ENCODE measurements at regions not wholly inside any gene's neighbourhood (a gene's known extent, or its start where the extent isn't known, plus 50 kb on each side); places are given as distances from the start of the nearest gene placed in this dataset.

DNA sequence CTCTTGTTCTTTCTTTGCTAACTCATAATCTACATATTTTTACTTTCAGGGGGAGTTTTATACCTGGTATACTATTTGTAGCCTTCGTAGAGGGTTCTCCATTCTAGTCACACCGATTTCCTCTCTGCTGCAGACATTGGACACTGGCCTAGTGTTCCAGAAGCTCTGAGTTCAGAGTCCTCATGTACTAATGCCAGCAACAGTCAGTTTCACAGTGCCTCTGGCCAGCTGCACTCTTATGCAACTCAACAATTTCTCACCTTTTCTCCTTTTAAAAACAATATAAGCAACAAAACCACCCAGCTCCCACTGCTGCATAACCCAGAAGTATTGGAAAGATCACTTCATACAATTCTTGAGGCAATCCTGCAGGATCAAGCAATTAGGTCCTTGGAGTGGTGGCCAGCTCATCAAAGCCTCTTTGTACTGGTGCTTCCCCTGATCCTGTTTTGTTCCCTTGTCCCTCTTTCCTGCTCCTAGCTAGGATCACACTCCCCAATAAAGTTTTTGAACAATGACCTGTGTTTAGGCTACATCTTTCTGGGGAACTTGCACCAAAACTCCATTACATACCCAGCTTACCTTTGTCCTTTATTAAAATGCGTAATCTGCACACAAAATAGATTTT is 98.1 kb upstream of the TUT7 start:
- Histone ChIP-seq H3K9me3 (no peaks in the 10 kb centered on the region), H3K36me3 (no peaks in the 10 kb centered on the region), H3K4me1 (no peaks in the 10 kb centered on the region), H3K27me3 (no peaks in the 10 kb centered on the region), H3K4me3 (no peak overlapping the region), H3K27ac (no peak overlapping the region)
- ATAC-seq (ENCODE audit: low FRiP score in 2 of 2) (no peak), DNase-seq (no peak)
- TF ChIP-seq POLR2AphosphoS5 (IDR thresholded peaks at IDR 0.05) (no peak), EP300 (IDR thresholded peaks at IDR 0.05) (no peak), POLR2A (IDR thresholded peaks at IDR 0.05) (no peak)
- TF ChIP-seq, protein P1, sequence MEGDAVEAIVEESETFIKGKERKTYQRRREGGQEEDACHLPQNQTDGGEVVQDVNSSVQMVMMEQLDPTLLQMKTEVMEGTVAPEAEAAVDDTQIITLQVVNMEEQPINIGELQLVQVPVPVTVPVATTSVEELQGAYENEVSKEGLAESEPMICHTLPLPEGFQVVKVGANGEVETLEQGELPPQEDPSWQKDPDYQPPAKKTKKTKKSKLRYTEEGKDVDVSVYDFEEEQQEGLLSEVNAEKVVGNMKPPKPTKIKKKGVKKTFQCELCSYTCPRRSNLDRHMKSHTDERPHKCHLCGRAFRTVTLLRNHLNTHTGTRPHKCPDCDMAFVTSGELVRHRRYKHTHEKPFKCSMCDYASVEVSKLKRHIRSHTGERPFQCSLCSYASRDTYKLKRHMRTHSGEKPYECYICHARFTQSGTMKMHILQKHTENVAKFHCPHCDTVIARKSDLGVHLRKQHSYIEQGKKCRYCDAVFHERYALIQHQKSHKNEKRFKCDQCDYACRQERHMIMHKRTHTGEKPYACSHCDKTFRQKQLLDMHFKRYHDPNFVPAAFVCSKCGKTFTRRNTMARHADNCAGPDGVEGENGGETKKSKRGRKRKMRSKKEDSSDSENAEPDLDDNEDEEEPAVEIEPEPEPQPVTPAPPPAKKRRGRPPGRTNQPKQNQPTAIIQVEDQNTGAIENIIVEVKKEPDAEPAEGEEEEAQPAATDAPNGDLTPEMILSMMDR (IDR thresholded peaks at IDR 0.05): no peak
- WGBS, 2 donors: 68 to 79% methylated on average over 3 of the region's 3 CpGs

- WGBS, 2 donors: 87 to 89% methylated on average over 2 of the region's 2 CpGs
- no peak for TF ChIP-seq EP300 (IDR thresholded peaks at IDR 0.05)
- no peak for TF ChIP-seq POLR2A (IDR thresholded peaks at IDR 0.05)
- TF ChIP-seq, protein P1 (IDR thresholded peaks at IDR 0.05): no peak
- no peak for TF ChIP-seq POLR2AphosphoS5 (IDR thresholded peaks at IDR 0.05)
- H3K27ac ChIP-seq: no peak overlapping the region
- no peaks in the 10 kb centered on the region for H3K36me3 ChIP-seq
- no peak for ATAC-seq (ENCODE audit: low FRiP score in 2 of 2)
- H3K9me3 ChIP-seq: no peaks in the 10 kb centered on the region
- H3K27me3 ChIP-seq: no peaks in the 10 kb centered on the region
- H3K4me1 ChIP-seq: no peaks in the 10 kb centered on the region
- no peak for DNase-seq
- H3K4me3 ChIP-seq: no peak overlapping the region
Measured at GRCh38 chr9:86449246-86449645, 95.0 kb upstream of the TUT7 start.

DNA sequence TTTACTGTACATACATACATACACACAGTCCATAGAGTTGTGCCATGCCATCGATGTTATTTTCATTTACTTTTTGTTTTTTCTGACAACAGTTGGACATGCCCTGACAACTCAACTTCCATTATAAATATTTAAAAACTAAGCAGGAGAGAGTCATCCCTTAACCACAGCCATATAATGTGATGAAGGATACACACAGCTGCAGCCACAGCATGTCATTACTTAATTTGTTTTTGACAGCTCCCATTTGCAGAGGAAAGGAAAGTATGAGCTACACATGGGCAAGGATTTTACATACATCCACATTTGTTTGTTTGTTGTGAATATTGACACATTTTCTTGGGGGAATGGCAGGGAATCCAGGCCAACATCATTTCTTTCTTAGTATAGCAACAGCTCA is 91.5 kb upstream of the TUT7 start:
- Histone ChIP-seq H3K4me3 (no peak overlapping the region), H3K9me3 (no peaks in the 10 kb centered on the region), H3K27ac (no peak overlapping the region), H3K4me1 (no peaks in the 10 kb centered on the region), H3K27me3 (no peaks in the 10 kb centered on the region), H3K36me3 (no peaks in the 10 kb centered on the region)
- no peak for DNase-seq
- no peak for TF ChIP-seq EP300 (IDR thresholded peaks at IDR 0.05)
- no peak for TF ChIP-seq POLR2AphosphoS5 (IDR thresholded peaks at IDR 0.05)
- TF ChIP-seq POLR2A (IDR thresholded peaks at IDR 0.05): no peak
- TF ChIP-seq, protein P1 (IDR thresholded peaks at IDR 0.05): no peak
- WGBS, 2 donors: 75 to 80% methylated on average over 1 of the region's 1 CpG
- ATAC-seq (ENCODE audit: low FRiP score in 2 of 2): no peak

DNA sequence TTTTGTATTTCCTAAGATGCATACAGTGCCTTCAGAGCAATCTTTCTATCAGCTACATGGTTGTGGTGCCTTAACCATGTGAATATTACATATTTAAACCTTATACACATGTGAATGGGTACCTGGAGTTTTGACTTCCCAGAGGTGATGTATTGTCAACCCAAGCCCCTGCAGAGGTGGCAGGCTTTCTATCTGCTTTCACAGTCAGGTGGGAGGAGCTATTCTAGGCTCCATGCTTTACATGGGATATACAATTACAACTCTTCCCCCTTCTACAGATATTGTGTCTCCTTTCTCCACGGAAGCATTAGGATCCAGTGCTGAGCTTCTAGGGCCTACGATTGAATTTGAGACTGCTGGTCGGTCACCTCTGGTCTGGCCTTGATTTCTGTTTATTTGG is 89.8 kb upstream of the TUT7 start:
- Histone ChIP-seq H3K9me3 (no peaks in the 10 kb centered on the region), H3K4me3 (no peak overlapping the region), H3K27ac (no peak overlapping the region), H3K27me3 (no peaks in the 10 kb centered on the region), H3K36me3 (no peaks in the 10 kb centered on the region), H3K4me1 (no peaks in the 10 kb centered on the region)
- ATAC-seq (ENCODE audit: low FRiP score in 2 of 2) (no peak), DNase-seq (no peak)
- WGBS, 2 donors: 70 to 75% methylated on average over 3 of the region's 3 CpGs
- TF ChIP-seq POLR2AphosphoS5 (IDR thresholded peaks at IDR 0.05) (no peak), POLR2A (IDR thresholded peaks at IDR 0.05) (no peak), EP300 (IDR thresholded peaks at IDR 0.05) (no peak)
- TF ChIP-seq, protein P1 (IDR thresholded peaks at IDR 0.05): no peak

DNA sequence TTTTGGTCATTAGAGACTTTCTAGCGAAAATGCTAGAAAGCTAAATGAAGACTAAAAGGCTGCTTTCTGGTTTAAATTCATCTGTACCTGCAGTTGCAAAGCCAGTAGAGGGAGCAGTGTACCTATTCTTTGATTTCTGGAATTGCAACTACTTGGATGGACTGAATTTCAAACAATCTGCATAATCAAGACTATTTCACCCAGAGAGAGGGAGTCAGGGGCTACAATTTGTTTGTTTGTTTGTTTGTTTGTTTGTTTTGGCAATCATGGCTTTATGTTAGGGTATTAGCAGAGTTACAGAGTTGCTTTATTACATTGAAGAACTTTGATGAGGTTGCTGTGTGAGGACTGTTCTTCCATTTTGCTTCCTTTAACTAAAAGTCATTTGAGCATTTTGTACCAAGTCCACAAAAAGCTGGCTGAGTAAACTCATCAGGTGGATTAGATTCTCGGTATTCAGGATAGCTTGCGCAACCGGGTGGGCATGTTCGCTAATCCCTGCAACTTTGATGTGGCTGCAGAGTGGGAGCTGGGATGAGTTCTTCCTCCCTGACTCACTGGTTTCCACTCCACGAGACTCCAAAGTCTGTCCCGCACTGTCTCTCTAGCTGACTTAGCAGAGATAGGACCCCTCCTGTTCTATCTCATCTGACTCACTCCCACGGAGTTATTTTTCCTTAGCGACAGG is 80.0 kb upstream of the TUT7 start:
- Histone ChIP-seq H3K27me3 (no peaks in the 10 kb centered on the region), H3K4me1 (no peaks in the 10 kb centered on the region), H3K36me3 (no peaks in the 10 kb centered on the region), H3K9me3 (peaks cover 0 to 9% (median 0%) of the 10 kb centered on the region in 4 donors), H3K4me3 (no peak overlapping the region), H3K27ac (no peak overlapping the region)
- WGBS, 2 donors: 57 to 67% methylated on average over 9 of the region's 9 CpGs
- DNase-seq (no peak), ATAC-seq (ENCODE audit: low FRiP score in 2 of 2) (peak in 1 of 2 donors; percentile 97)
- TF ChIP-seq, protein P1 (IDR thresholded peaks at IDR 0.05): peak; percentile 41 to 70 (median 56)
- no peak for TF ChIP-seq POLR2A (IDR thresholded peaks at IDR 0.05)
